Muscle layer of duodenum (tissue), 2 donors: ENCODE measurements at regions not wholly inside any gene's neighbourhood (a gene's known extent, or its start where the extent isn't known, plus 50 kb on each side); places are given as distances from the start of the nearest gene placed in this dataset.

Experiments used
- H3K27ac ChIP-seq: one replicate; pipeline ENCODE4 v1.7.0; 2013; ENCODE audit warnings: mild to moderate bottlenecking, low read length
- H3K27me3 ChIP-seq: one replicate; pipeline ENCODE4 v1.7.0; 2013; ENCODE audit warnings: low read depth, mild to moderate bottlenecking, control low read depth, low read length
- H3K36me3 ChIP-seq, 2 donors: one replicate each; pipeline ENCODE4 v1.7.0; 2013; ENCODE audit warnings: low read length in 2 of 2, control low read depth in 1 of 2, mild to moderate bottlenecking in 1 of 2; ENCODE audit not compliant: insufficient read depth in 2 of 2, control insufficient read depth in 1 of 2
- H3K4me1 ChIP-seq, 2 donors: one replicate each; pipeline ENCODE4 v1.7.0; 2013; ENCODE audit warnings: low read length in 2 of 2, mild to moderate bottlenecking in 2 of 2, control low read depth in 1 of 2, moderate library complexity in 1 of 2; ENCODE audit not compliant: insufficient read depth in 2 of 2, control insufficient read depth in 1 of 2
- H3K4me3 ChIP-seq, 2 donors: one replicate each; pipeline ENCODE4 v1.7.0; 2013; ENCODE audit warnings: low read length in 2 of 2, low read depth in 1 of 2, mild to moderate bottlenecking in 1 of 2
- H3K9me3 ChIP-seq, 2 donors: one replicate each; pipeline ENCODE4 v1.7.0; 2013; ENCODE audit warnings: low read length in 2 of 2, control low read depth in 1 of 2, mild to moderate bottlenecking in 1 of 2; ENCODE audit not compliant: control insufficient read depth in 1 of 2
- donor health status: healthy.

- H3K4me1 ChIP-seq = peaks cover 0 to 14% of the 10 kb centered on the region in 2 donors
- H3K36me3 ChIP-seq = no peaks in the 10 kb centered on the region
- peak overlapping the region; percentile 27 to 65 for H3K4me3 ChIP-seq
- no peaks in the 10 kb centered on the region for H3K9me3 ChIP-seq
- H3K27ac ChIP-seq = no peak overlapping the region
- no peaks in the 10 kb centered on the region for H3K27me3 ChIP-seq
These were observed 106.8 kb upstream of the CLMP start for GRCh38 chr11:123301696-123302400.

GRCh38 chr11:123301013-123301591, 106.1 kb upstream of the CLMP start:
- Histone ChIP-seq H3K4me1 (peaks cover 0 to 14% of the 10 kb centered on the region in 2 donors), H3K4me3 (peak overlapping the region; percentile 27 to 65), H3K27ac (no peak overlapping the region), H3K27me3 (no peaks in the 10 kb centered on the region), H3K9me3 (no peaks in the 10 kb centered on the region), H3K36me3 (no peaks in the 10 kb centered on the region)

GRCh38 chr11:123299721-123300120, 104.7 kb upstream of the CLMP start:
- no peak overlapping the region for H3K27ac ChIP-seq
- H3K36me3 ChIP-seq = no peaks in the 10 kb centered on the region
- no peaks in the 10 kb centered on the region for H3K9me3 ChIP-seq
- H3K27me3 ChIP-seq = no peaks in the 10 kb centered on the region
- peaks cover 0 to 14% of the 10 kb centered on the region in 2 donors for H3K4me1 ChIP-seq
- no peak overlapping the region for H3K4me3 ChIP-seq

GRCh38 chr11:123298488-123299447, 103.7 kb upstream of the CLMP start:
- no peak overlapping the region for H3K4me3 ChIP-seq
- no peak overlapping the region for H3K27ac ChIP-seq
- peaks cover 0 to 14% of the 10 kb centered on the region in 2 donors for H3K4me1 ChIP-seq
- H3K9me3 ChIP-seq = no peaks in the 10 kb centered on the region
- H3K36me3 ChIP-seq = no peaks in the 10 kb centered on the region
- no peaks in the 10 kb centered on the region for H3K27me3 ChIP-seq

- no peaks in the 10 kb centered on the region for H3K4me1 ChIP-seq
- H3K9me3 ChIP-seq = no peaks in the 10 kb centered on the region
- no peaks in the 10 kb centered on the region for H3K27me3 ChIP-seq
- H3K4me3 ChIP-seq = no peak overlapping the region
- H3K27ac ChIP-seq = no peak overlapping the region
- no peaks in the 10 kb centered on the region for H3K36me3 ChIP-seq
These were observed 97.6 kb upstream of the CLMP start for GRCh38 chr11:123292647-123293046.

- Histone ChIP-seq H3K27ac (no peak overlapping the region), H3K9me3 (peaks cover 0 to 4% of the 10 kb centered on the region in 2 donors), H3K4me3 (no peak overlapping the region), H3K4me1 (no peaks in the 10 kb centered on the region), H3K36me3 (no peaks in the 10 kb centered on the region), H3K27me3 (no peaks in the 10 kb centered on the region)
These were observed 96.3 kb upstream of the CLMP start for GRCh38 chr11:123291201-123291869.

- H3K4me3 ChIP-seq = no peak overlapping the region
- H3K27me3 ChIP-seq = no peaks in the 10 kb centered on the region
- no peak overlapping the region for H3K27ac ChIP-seq
- no peaks in the 10 kb centered on the region for H3K4me1 ChIP-seq
- H3K9me3 ChIP-seq = peaks cover 0 to 4% of the 10 kb centered on the region in 2 donors
- no peaks in the 10 kb centered on the region for H3K36me3 ChIP-seq
These were observed 91.7 kb upstream of the CLMP start for GRCh38 chr11:123286761-123287160.

GRCh38 chr11:123286255-123286654, 91.2 kb upstream of the CLMP start:
- Histone ChIP-seq H3K36me3 (no peaks in the 10 kb centered on the region), H3K27ac (no peak overlapping the region), H3K4me1 (no peaks in the 10 kb centered on the region), H3K27me3 (no peaks in the 10 kb centered on the region), H3K9me3 (peaks cover 0 to 4% of the 10 kb centered on the region in 2 donors), H3K4me3 (no peak overlapping the region)

- Histone ChIP-seq H3K27ac (no peak overlapping the region), H3K4me1 (no peaks in the 10 kb centered on the region), H3K27me3 (no peaks in the 10 kb centered on the region), H3K36me3 (no peaks in the 10 kb centered on the region), H3K9me3 (peaks cover 0 to 4% of the 10 kb centered on the region in 2 donors), H3K4me3 (no peak overlapping the region)
These were observed 89.4 kb upstream of the CLMP start for GRCh38 chr11:123284454-123284853.

- H3K27me3 ChIP-seq = no peaks in the 10 kb centered on the region
- no peak overlapping the region for H3K4me3 ChIP-seq
- H3K27ac ChIP-seq = no peak overlapping the region
- peaks cover 0 to 4% of the 10 kb centered on the region in 2 donors for H3K9me3 ChIP-seq
- no peaks in the 10 kb centered on the region for H3K4me1 ChIP-seq
- H3K36me3 ChIP-seq = no peaks in the 10 kb centered on the region
These were observed 87.5 kb upstream of the CLMP start for GRCh38 chr11:123282597-123282996.

GRCh38 chr11:123273616-123274015, 78.6 kb upstream of the CLMP start:
- no peaks in the 10 kb centered on the region for H3K4me1 ChIP-seq
- no peaks in the 10 kb centered on the region for H3K9me3 ChIP-seq
- H3K27ac ChIP-seq = no peak overlapping the region
- H3K4me3 ChIP-seq = no peak overlapping the region
- no peaks in the 10 kb centered on the region for H3K27me3 ChIP-seq
- H3K36me3 ChIP-seq = no peaks in the 10 kb centered on the region
